Superior temporal gyrus (tissue), 1 donor: ENCODE measurements at regions not wholly inside any gene's neighbourhood (a gene's known extent, or its start where the extent isn't known, plus 50 kb on each side); places are given as distances from the start of the nearest gene placed in this dataset.
A peak's percentile ranks its signal among the peaks of the same experiment; 100 is the strongest.
"Not testable (repeated sequence)": the region's sequence is repeated elsewhere in the genome, so short reads cannot be mapped to it uniquely, and the experiment has no call there.

Experiments
- DNase-seq: peaks from one replicate; pipeline ENCODE4 v3.0.0-alpha.2; 2016; ENCODE audit errors: extremely low spot score

GRCh38 chr5:44942524-44943001 lies 133.8 kb downstream of the MRPS30 start:
- DNase-seq: no peak

- DNase-seq: no peak
Measured at GRCh38 chr5:44943647-44944046, 134.9 kb downstream of the MRPS30 start.

GRCh38 chr5:44945743-44946142 lies 137.0 kb downstream of the MRPS30 start:
- DNase-seq: no peak

GRCh38 chr5:44949687-44950086 lies 140.9 kb downstream of the MRPS30 start:
- no peak for DNase-seq

- DNase-seq: no peak
Measured at GRCh38 chr5:44951371-44951770, 142.6 kb downstream of the MRPS30 start.

GRCh38 chr5:44952376-44952775 lies 143.6 kb downstream of the MRPS30 start:
- DNase-seq: peak; percentile 37

- no peak for DNase-seq
Measured at GRCh38 chr5:44953078-44953477, 144.3 kb downstream of the MRPS30 start.

- not testable (repeated sequence) for DNase-seq
Measured at GRCh38 chr5:44958943-44959454, 150.3 kb downstream of the MRPS30 start.

GRCh38 chr5:44969825-44970224 lies 161.1 kb downstream of the MRPS30 start:
- no peak for DNase-seq

GRCh38 chr5:44970963-44971362 lies 162.2 kb downstream of the MRPS30 start:
- not testable (repeated sequence) for DNase-seq

GRCh38 chr5:44974813-44975212 lies 166.1 kb downstream of the MRPS30 start:
- no peak for DNase-seq

- no peak for DNase-seq
Measured at GRCh38 chr5:44981708-44982107, 173.0 kb downstream of the MRPS30 start.

- no peak for DNase-seq
Measured at GRCh38 chr5:44983006-44983405, 174.3 kb downstream of the MRPS30 start.

- no peak for DNase-seq
Measured at GRCh38 chr5:44987026-44987425, 178.3 kb downstream of the MRPS30 start.

GRCh38 chr5:44991693-44992092 lies 182.9 kb downstream of the MRPS30 start:
- no peak for DNase-seq

GRCh38 chr5:44993286-44993685 lies 184.5 kb downstream of the MRPS30 start:
- DNase-seq: no peak

- DNase-seq: no peak
Measured at GRCh38 chr5:44997506-44997905, 188.8 kb downstream of the MRPS30 start.

- not testable (repeated sequence) for DNase-seq
Measured at GRCh38 chr5:45007102-45007501, 198.4 kb downstream of the MRPS30 start.

- no peak for DNase-seq
Measured at GRCh38 chr5:45017568-45017967, 208.8 kb downstream of the MRPS30 start.

- no peak for DNase-seq
Measured at GRCh38 chr5:45029553-45029952, 220.8 kb downstream of the MRPS30 start.

- no peak for DNase-seq
Measured at GRCh38 chr5:45035991-45036390, 227.2 kb downstream of the MRPS30 start.

- DNase-seq: no peak
Measured at GRCh38 chr5:45037927-45038326, 229.2 kb downstream of the MRPS30 start.

- peak; percentile 84 for DNase-seq
Measured at GRCh38 chr5:45038366-45038987, 229.7 kb downstream of the MRPS30 start.

- no peak for DNase-seq
Measured at GRCh38 chr5:45042283-45042682, 233.5 kb downstream of the MRPS30 start.
